Liver (tissue), 7 donors: ENCODE measurements at regions not wholly inside any gene's neighbourhood (a gene's known extent, or its start where the extent isn't known, plus 50 kb on each side); places are given as distances from the start of the nearest gene placed in this dataset.

Experiments used
- DNase-seq: peaks from one replicate; pipeline ENCODE4 v3.0.0-alpha.2; 2017; ENCODE audit warnings: low spot score
- H3K27ac ChIP-seq, 2 donors: one replicate each; pipeline ENCODE4 v1.7.0; 2013; ENCODE audit warnings: inconsistent platforms in 2 of 2, low read length in 2 of 2, control low read depth in 1 of 2, low read depth in 1 of 2, mild to moderate bottlenecking in 1 of 2
- H3K27me3 ChIP-seq, 4 donors: one replicate each; pipeline versions ENCODE4 v1.6.1 to v1.7.0; 2013; ENCODE audit warnings: low read length in 3 of 4, inconsistent platforms in 1 of 4, mild to moderate bottlenecking in 1 of 4, moderate library complexity in 1 of 4; ENCODE audit not compliant: control insufficient read depth in 4 of 4, insufficient read depth in 4 of 4
- H3K36me3 ChIP-seq, 4 donors: one replicate each; pipeline versions ENCODE4 v1.6.1 to v1.7.0; 2013; ENCODE audit warnings: low read length in 3 of 4, mild to moderate bottlenecking in 3 of 4, low read depth in 1 of 4, moderate library complexity in 1 of 4; ENCODE audit not compliant: control insufficient read depth in 4 of 4, insufficient read depth in 3 of 4
- H3K4me1 ChIP-seq, 4 donors: one replicate each; pipeline versions ENCODE4 v1.6.1 to v1.7.0; 2013; ENCODE audit warnings: low read length in 3 of 4, mild to moderate bottlenecking in 3 of 4, moderate library complexity in 1 of 4; ENCODE audit not compliant: control insufficient read depth in 4 of 4, insufficient read depth in 4 of 4
- H3K4me3 ChIP-seq, 3 donors: one replicate each; pipeline versions ENCODE4 v1.6.1 to v1.7.0; 2013; ENCODE audit warnings: low read length in 3 of 3, control low read depth in 1 of 3, low read depth in 1 of 3, mild to moderate bottlenecking in 1 of 3
- H3K9ac ChIP-seq, 2 donors: one replicate each; pipeline ENCODE4 v1.7.0; 2013; ENCODE audit warnings: low read length in 2 of 2, mild to moderate bottlenecking in 2 of 2, moderate library complexity in 2 of 2, control low read depth in 1 of 2, low read depth in 1 of 2
- H3K9me3 ChIP-seq, 4 donors: one replicate each; pipeline versions ENCODE4 v1.6.1 to v1.7.0; 2013; ENCODE audit warnings: low read length in 3 of 4; ENCODE audit not compliant: control insufficient read depth in 4 of 4
- ATF3 ChIP-seq: IDR thresholded peaks from 2 replicates; pipeline ENCODE4 v1.6.1; 2016; ENCODE audit warnings: antibody characterized with exemption
- EGR1 ChIP-seq, 2 donors: IDR thresholded peaks; 2 replicates each; pipeline ENCODE4 v1.6.1; 2016 to 2018; ENCODE audit warnings: antibody characterized with exemption in 2 of 2, low read depth in 2 of 2
- FOXA1 ChIP-seq: IDR thresholded peaks from 2 replicates; pipeline ENCODE4 v1.6.1; 2016; ENCODE audit warnings: antibody characterized with exemption
- FOXA2 ChIP-seq: IDR thresholded peaks from 2 replicates; pipeline ENCODE4 v1.6.1; 2016; ENCODE audit warnings: antibody characterized with exemption
- GABPA ChIP-seq, 2 donors: IDR thresholded peaks in 1 of 2; conservative IDR thresholded peaks in 1 of 2; 2 replicates each; pipeline ENCODE4 v1.6.1; 2016; ENCODE audit warnings: antibody characterized with exemption in 2 of 2, mild to moderate bottlenecking in 1 of 2, moderate library complexity in 1 of 2
- HNF4A ChIP-seq, 2 donors: conservative IDR thresholded peaks; 2 replicates each; pipeline ENCODE4 v1.6.1; 2016; ENCODE audit warnings: antibody characterized with exemption in 2 of 2, mild to moderate bottlenecking in 2 of 2
- HNF4G ChIP-seq: IDR thresholded peaks from 2 replicates; pipeline ENCODE4 v1.6.1; 2016; ENCODE audit warnings: antibody characterized with exemption
- JUND ChIP-seq, 2 donors: IDR thresholded peaks; 2 replicates each; pipeline ENCODE4 v1.6.1; 2016; ENCODE audit warnings: antibody characterized with exemption in 2 of 2
- MAX ChIP-seq: IDR thresholded peaks from 2 replicates; pipeline ENCODE4 v1.6.1; 2016; ENCODE audit warnings: antibody characterized with exemption
- NR2F2 ChIP-seq: IDR thresholded peaks from 2 replicates; pipeline ENCODE4 v1.6.1; 2016; ENCODE audit warnings: antibody characterized with exemption
- RAD21 ChIP-seq, 2 donors: IDR thresholded peaks; 2 replicates each; pipeline ENCODE4 v1.6.1; 2016; ENCODE audit warnings: antibody characterized with exemption in 2 of 2, mild to moderate bottlenecking in 2 of 2
- REST ChIP-seq: IDR thresholded peaks from 2 replicates; pipeline ENCODE4 v1.6.1; 2016; ENCODE audit warnings: antibody characterized with exemption, mild to moderate bottlenecking
- RXRA ChIP-seq, 2 donors: IDR thresholded peaks; 2 replicates each; pipeline ENCODE4 v1.6.1; 2017 to 2018; ENCODE audit warnings: antibody characterized with exemption in 2 of 2, mild to moderate bottlenecking in 1 of 2
- SP1 ChIP-seq: IDR thresholded peaks from 2 replicates; pipeline ENCODE4 v1.6.1; 2018; ENCODE audit warnings: antibody characterized with exemption, mild to moderate bottlenecking
- TAF1 ChIP-seq: conservative IDR thresholded peaks from 2 replicates; pipeline ENCODE4 v1.6.1; 2016; ENCODE audit warnings: antibody characterized with exemption, mild to moderate bottlenecking
- YY1 ChIP-seq: IDR thresholded peaks from 2 replicates; pipeline ENCODE4 v1.6.1; 2016; ENCODE audit warnings: antibody characterized with exemption, mild to moderate bottlenecking
- WGBS: extraction: QIAGEN DNeasy Blood & Tissue Kit; methylation state at CpG from one replicate; pipeline ENCODE4 v1.1.7; 2013; 5-methylcytosine and 5-hydroxymethylcytosine counted together
- donor health status: healthy.
- donor health status: healthy.
- donor health status: healthy.
- donor health status: healthy.

GRCh38 chr3:23128655-23129054 is 74.5 kb upstream of the UBE2E2 start:
- 64% methylated on average over 2 of the region's 2 CpGs for WGBS
- no peak overlapping the region for H3K27ac ChIP-seq
- H3K36me3 ChIP-seq = no peaks in the 10 kb centered on the region
- H3K9ac ChIP-seq = no peak overlapping the region
- H3K4me3 ChIP-seq = no peak overlapping the region
- H3K9me3 ChIP-seq = no peaks in the 10 kb centered on the region
- no peak for DNase-seq
- H3K4me1 ChIP-seq = no peaks in the 10 kb centered on the region
- peaks cover 0 to 3% (median 0%) of the 10 kb centered on the region in 4 donors for H3K27me3 ChIP-seq
- TF ChIP-seq SP1 (no peak), NR2F2 (no peak), TAF1 (no peak), JUND (IDR thresholded peaks at IDR 0.05) (no peak), YY1 (no peak), EGR1 (IDR thresholded peaks at IDR 0.05; ENCODE audit: low read depth in 2 of 2) (no peak), FOXA1 (no peak), HNF4A (conservative IDR thresholded peaks at IDR 0.05) (no peak), REST (no peak), GABPA (IDR thresholded peaks at IDR 0.05 in 1 of 2, conservative IDR thresholded peaks at IDR 0.05 in 1 of 2) (no peak), ATF3 (no peak), RAD21 (IDR thresholded peaks at IDR 0.05) (no peak), RXRA (IDR thresholded peaks at IDR 0.05) (no peak), MAX (no peak), FOXA2 (no peak), HNF4G (no peak)

GRCh38 chr3:23129117-23129516 is 74.0 kb upstream of the UBE2E2 start:
- no peaks in the 10 kb centered on the region for H3K36me3 ChIP-seq
- H3K27me3 ChIP-seq = peaks cover 0 to 3% (median 0%) of the 10 kb centered on the region in 4 donors
- no peaks in the 10 kb centered on the region for H3K9me3 ChIP-seq
- no peaks in the 10 kb centered on the region for H3K4me1 ChIP-seq
- 79% methylated on average over 4 of the region's 4 CpGs for WGBS
- no peak for DNase-seq
- no peak for TF ChIP-seq HNF4G
- no peak overlapping the region for H3K4me3 ChIP-seq
- H3K9ac ChIP-seq = no peak overlapping the region
- no peak overlapping the region for H3K27ac ChIP-seq

GRCh38 chr3:23129817-23130216 is 73.3 kb upstream of the UBE2E2 start:
- TF ChIP-seq YY1 = no peak
- H3K9ac ChIP-seq = no peak overlapping the region
- peaks cover 0 to 3% (median 0%) of the 10 kb centered on the region in 4 donors for H3K27me3 ChIP-seq
- no peak overlapping the region for H3K27ac ChIP-seq
- no peaks in the 10 kb centered on the region for H3K9me3 ChIP-seq
- H3K36me3 ChIP-seq = no peaks in the 10 kb centered on the region
- DNase-seq = no peak
- WGBS = 58% methylated on average over 3 of the region's 3 CpGs
- H3K4me1 ChIP-seq = no peaks in the 10 kb centered on the region
- no peak overlapping the region for H3K4me3 ChIP-seq
